GM13976 (cell line): ENCODE measurements at regions not wholly inside any gene's neighbourhood (a gene's known extent, or its start where the extent isn't known, plus 50 kb on each side); places are given as distances from the start of the nearest gene placed in this dataset.

Source experiments
- DNase-seq: peaks from one replicate; pipeline ENCODE4 v3.0.0; 2012; ENCODE audit warnings: low spot score
- in situ Hi-C: fragments of 300-500 bp; cut with MboI; formaldehyde crosslinking; loops from one replicate; pipeline ENCODE4 v1.12.0; 2022; ENCODE audit warnings: low sequenced_read_pairs, mixed read lengths, inconsistent platforms; ENCODE audit not compliant: unreplicated experiment
- TF ChIP-seq, protein P1 (sequence below): IDR thresholded peaks from 2 replicates; pipeline ENCODE4 v1.5.1; 2012; ENCODE audit warnings: borderline replicate concordance, mild to moderate bottlenecking; ENCODE audit not compliant: insufficient read depth; ENCODE audit errors: extremely low read depth, missing control alignments, control extremely low read depth

DNA sequence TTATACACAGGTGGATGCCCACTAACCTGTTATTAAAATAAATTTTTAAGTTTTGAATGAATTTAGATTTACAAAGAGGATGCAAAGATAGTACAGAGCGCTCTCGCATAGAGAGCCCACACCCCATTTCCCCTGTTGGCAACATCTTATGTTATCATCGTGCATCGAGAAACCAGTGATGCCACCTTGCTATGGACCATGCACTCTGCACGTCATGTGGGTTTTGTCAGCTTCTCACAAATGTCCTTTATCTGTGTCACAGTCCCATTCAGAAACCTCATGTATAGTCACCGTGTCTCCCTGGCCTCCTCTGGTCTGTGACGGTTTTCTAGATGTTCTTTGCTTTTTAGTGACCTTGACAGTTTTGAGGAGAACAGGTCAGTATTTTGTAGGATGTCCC is 60.0 kb downstream of the ING1 start:
- no peak for DNase-seq
- TF ChIP-seq, protein P1, sequence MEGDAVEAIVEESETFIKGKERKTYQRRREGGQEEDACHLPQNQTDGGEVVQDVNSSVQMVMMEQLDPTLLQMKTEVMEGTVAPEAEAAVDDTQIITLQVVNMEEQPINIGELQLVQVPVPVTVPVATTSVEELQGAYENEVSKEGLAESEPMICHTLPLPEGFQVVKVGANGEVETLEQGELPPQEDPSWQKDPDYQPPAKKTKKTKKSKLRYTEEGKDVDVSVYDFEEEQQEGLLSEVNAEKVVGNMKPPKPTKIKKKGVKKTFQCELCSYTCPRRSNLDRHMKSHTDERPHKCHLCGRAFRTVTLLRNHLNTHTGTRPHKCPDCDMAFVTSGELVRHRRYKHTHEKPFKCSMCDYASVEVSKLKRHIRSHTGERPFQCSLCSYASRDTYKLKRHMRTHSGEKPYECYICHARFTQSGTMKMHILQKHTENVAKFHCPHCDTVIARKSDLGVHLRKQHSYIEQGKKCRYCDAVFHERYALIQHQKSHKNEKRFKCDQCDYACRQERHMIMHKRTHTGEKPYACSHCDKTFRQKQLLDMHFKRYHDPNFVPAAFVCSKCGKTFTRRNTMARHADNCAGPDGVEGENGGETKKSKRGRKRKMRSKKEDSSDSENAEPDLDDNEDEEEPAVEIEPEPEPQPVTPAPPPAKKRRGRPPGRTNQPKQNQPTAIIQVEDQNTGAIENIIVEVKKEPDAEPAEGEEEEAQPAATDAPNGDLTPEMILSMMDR = no peak
- in situ Hi-C loops = no loop called here

DNA sequence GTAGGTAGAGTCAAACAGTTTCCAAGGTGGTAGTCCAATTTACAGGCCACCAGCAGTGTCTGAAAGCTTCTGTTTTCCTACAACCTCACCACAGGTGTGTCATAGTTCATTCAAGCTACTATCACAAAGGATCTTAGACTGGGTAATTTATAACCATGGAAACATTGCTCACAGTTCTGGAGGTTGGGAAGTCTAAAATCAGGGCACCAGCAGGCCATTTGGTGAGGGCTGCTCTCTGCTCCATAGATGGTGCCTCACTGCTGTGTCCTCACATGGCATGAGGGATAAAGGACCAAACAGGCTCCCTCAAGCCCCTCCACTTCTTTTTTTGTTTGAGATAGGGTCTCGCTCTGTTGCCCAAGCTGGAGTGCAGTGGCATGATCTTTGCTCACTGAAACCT is 60.6 kb downstream of the ING1 start:
- in situ Hi-C loops = no loop called here
- TF ChIP-seq, protein P1 = no peak
- no peak for DNase-seq

DNA sequence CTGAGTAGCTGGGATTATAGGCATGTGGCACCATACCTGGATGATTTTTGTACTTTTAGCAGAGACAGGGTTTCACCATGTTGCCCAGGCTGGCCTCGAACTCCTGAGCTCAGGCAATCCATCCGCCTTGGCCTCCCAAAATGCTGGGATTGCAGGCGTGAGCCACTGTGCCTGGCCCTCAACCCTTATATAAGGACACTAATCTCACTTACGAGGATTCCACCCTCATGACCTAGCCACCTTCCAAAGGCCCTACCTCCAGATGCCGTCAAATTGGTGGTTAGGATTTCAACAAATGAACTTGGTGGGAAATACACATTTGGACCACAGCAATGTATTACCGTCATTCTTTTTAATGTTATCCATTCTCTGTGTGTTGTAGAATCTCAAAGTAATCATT is 61.0 kb downstream of the ING1 start:
- TF ChIP-seq, protein P1 = no peak
- in situ Hi-C loops = no loop called here
- no peak for DNase-seq

DNA sequence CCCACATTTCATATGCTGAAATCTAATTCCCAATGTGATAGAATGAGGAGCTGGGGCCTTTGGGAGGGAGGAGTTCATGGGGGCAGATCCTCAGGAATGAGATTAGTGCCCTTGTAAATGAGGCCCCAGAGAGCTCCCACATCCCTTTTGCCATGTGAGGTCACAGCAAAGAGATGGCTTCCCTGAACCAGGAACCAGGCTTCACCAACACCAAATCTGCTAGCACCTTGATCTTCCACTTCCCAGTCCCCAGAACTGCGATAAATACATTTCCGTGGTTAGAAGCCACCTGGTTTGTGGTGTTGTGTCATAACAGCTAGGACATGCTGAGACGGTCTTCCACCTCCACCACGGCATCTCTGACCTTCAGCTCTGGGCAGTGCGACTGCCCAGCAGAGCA is 62.1 kb downstream of the ING1 start:
- no peak for DNase-seq
- in situ Hi-C loops = no loop called here
- TF ChIP-seq, protein P1 = no peak

DNA sequence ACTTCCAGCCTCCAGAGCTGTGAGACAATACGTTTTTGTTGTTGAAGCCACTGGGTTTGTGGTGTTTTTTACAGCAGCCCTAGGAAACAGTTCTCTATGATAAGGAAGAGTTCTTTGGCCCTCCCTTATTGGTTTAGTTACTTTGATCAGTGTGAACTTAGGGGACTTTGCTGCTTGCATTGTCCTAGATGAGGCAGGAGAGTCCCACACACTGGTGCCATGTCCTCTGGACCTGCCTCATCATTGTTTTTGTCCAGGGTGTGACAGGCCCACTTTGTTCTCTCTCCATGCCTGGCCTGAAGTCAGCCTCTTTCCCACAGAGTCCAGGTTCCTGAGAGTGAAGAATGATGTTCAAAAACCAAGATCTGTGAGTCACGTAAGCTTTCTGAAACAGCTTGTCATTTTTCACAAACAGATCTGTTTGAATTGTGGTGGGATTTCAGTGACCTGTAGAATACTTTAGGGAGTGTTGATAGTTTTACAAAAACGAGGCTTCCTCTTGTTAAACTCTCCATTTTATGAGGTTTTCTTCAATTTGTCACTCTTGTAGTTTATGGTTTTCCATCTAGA is 63.8 kb downstream of the ING1 start:
- in situ Hi-C loops = no loop called here
- no peak for DNase-seq
- TF ChIP-seq, protein P1 = no peak

DNA sequence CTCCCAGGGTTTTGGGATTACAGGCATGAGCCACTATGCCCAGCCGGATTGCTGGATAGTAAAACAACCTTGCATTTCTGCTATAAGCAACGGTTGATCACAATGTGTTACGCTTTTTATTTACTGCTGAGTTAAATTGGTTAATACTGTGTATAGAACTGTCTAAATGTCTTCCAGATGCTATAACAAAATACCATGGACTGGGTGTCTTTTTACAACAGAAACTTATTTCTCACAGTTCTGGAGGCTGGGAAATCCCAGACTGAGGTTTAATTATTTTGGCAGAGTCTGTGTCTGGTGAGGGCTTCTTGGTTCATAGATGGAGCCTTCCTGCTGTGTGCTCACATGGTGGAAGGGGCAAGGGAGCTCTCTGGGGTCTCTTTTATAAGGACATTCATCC is 65.5 kb downstream of the ING1 start:
- TF ChIP-seq, protein P1 = no peak
- no peak for DNase-seq
- in situ Hi-C loops = no loop called here

DNA sequence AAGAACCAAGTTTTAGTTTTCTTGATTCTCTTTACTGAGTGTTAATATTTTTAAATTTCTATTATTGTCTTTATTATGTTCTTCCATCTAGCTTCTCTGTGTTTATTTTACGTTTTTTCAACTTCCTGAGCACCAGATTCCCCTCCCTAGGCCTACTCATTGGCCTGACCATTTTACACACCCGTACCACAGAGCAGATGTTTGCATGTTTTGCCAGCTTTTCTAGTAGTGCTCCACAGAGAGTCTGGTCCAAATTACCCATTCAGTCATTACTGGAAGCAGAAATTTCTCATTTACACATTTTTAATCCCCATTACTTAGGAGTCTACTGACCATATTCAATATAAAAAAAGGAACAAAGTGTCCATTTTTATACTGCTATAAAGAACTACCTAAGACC is 66.9 kb downstream of the ING1 start:
- DNase-seq = no peak
- in situ Hi-C loops = no loop called here
- TF ChIP-seq, protein P1 = no peak
